ENCODE measurements at regions not wholly inside any gene's neighbourhood (a gene's known extent, or its start where the extent isn't known, plus 50 kb on each side); places are given as distances from the start of the nearest gene placed in this dataset.

DNA sequence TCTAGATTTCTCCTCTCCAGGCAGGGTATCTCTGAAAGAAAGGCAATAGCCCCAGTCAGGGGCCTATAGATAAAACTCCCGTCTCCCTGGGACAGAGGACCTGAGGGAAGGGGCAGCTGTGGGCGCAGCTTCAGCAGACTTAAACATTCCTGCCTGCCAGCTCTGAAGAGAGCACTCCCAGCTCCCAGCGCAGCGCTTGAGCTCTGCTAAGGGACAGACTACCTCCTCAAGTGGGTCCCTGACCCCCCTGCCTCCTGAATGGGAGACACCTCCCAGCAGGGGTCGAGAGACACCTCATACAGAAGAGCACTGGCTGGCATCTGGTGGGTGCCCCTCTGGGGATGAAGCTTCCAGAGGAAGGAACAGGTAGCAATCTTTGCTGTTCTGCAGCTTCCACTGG lies 556.9 kb downstream of the EPM2A start:
- TF ChIP-seq POLR2AphosphoS5 (IDR thresholded peaks at IDR 0.05; ENCODE audit: insufficient read depth in 1 of 2, low read depth in 1 of 2), result no peak
- TF ChIP-seq, protein P1, sequence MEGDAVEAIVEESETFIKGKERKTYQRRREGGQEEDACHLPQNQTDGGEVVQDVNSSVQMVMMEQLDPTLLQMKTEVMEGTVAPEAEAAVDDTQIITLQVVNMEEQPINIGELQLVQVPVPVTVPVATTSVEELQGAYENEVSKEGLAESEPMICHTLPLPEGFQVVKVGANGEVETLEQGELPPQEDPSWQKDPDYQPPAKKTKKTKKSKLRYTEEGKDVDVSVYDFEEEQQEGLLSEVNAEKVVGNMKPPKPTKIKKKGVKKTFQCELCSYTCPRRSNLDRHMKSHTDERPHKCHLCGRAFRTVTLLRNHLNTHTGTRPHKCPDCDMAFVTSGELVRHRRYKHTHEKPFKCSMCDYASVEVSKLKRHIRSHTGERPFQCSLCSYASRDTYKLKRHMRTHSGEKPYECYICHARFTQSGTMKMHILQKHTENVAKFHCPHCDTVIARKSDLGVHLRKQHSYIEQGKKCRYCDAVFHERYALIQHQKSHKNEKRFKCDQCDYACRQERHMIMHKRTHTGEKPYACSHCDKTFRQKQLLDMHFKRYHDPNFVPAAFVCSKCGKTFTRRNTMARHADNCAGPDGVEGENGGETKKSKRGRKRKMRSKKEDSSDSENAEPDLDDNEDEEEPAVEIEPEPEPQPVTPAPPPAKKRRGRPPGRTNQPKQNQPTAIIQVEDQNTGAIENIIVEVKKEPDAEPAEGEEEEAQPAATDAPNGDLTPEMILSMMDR (IDR thresholded peaks at IDR 0.05), result no peak
- no peak for TF ChIP-seq POLR2A (IDR thresholded peaks at IDR 0.05)

All from vagina (tissue), 2 donors.